Parathyroid adenoma (tissue), 2 donors: ENCODE measurements at regions not wholly inside any gene's neighbourhood (a gene's known extent, or its start where the extent isn't known, plus 50 kb on each side); places are given as distances from the start of the nearest gene placed in this dataset.

Source experiments
- H2AFZ ChIP-seq: fragments of 300-600 bp; sonication (generic); one replicate; pipeline ENCODE4 v1.7.0; 2017; ENCODE audit warnings: antibody characterized with exemption, mild to moderate bottlenecking
- H3K27ac ChIP-seq: fragments of 300-600 bp; sonication (generic); one replicate; pipeline ENCODE4 v1.7.0; 2017
- H3K27me3 ChIP-seq: fragments of 300-600 bp; sonication (generic); one replicate; pipeline ENCODE4 v1.7.0; 2017; ENCODE audit warnings: low read length; ENCODE audit not compliant: control insufficient read depth, insufficient read depth
- H3K36me3 ChIP-seq: fragments of 300-600 bp; sonication (generic); one replicate; pipeline ENCODE4 v1.7.0; 2017; ENCODE audit warnings: low read length; ENCODE audit not compliant: control insufficient read depth, insufficient read depth
- H3K4me1 ChIP-seq: fragments of 300-600 bp; sonication (generic); one replicate; pipeline ENCODE4 v1.7.0; 2017; ENCODE audit warnings: control low read depth
- H3K4me2 ChIP-seq: fragments of 300-600 bp; sonication (generic); one replicate; pipeline ENCODE4 v1.7.0; 2017; ENCODE audit warnings: low read length
- H3K4me3 ChIP-seq: fragments of 300-600 bp; sonication (generic); one replicate; pipeline ENCODE4 v1.7.0; 2017; ENCODE audit warnings: low read depth, low read length
- H3K79me2 ChIP-seq: fragments of 300-600 bp; sonication (generic); one replicate; pipeline ENCODE4 v1.7.0; 2017; ENCODE audit warnings: control low read depth
- H3K9ac ChIP-seq: fragments of 300-600 bp; sonication (generic); one replicate; pipeline ENCODE4 v1.7.0; 2017; ENCODE audit warnings: mild to moderate bottlenecking
- H3K9me3 ChIP-seq: fragments of 300-600 bp; sonication (generic); one replicate; pipeline ENCODE4 v1.7.0; 2017; ENCODE audit warnings: low read length; ENCODE audit not compliant: control insufficient read depth
- CTCF ChIP-seq: fragments of 300-600 bp; sonication (generic); IDR thresholded peaks from one replicate; pipeline ENCODE4 v1.7.0; 2017; ENCODE audit warnings: antibody characterized with exemption, mild to moderate bottlenecking
- donor health status: primary hyperparathyroidism.

DNA sequence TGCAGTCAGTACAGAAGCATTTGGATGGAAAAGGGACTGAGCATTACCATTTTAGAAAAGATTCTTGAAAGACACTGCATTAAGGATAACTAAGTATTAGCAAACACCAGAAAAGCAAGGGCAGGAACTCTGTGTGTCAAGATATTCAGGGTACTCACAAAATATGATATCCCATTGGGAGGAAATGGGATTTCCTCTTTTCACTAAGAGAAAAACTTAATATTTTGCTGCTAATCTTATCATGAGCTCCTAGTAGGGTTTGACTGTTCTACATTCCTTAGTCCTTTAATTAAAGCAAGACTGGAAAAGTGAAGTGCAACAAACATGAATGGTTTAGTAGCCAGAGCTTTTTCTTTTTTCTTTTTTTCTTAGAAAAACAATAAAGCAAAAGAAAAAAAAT lies 305.9 kb upstream of the ADGRL4 start:
- H3K4me2 ChIP-seq = no peak overlapping the region
- H3K79me2 ChIP-seq = no peaks in the 10 kb centered on the region
- H3K4me3 ChIP-seq = no peak overlapping the region
- H3K27ac ChIP-seq = no peak overlapping the region
- no peak overlapping the region for H3K9ac ChIP-seq
- TF ChIP-seq CTCF = no peak
- H3K36me3 ChIP-seq = no peaks in the 10 kb centered on the region
- H2AFZ ChIP-seq = no peak overlapping the region
- H3K9me3 ChIP-seq = no peaks in the 10 kb centered on the region
- no peaks in the 10 kb centered on the region for H3K4me1 ChIP-seq
- H3K27me3 ChIP-seq = no peaks in the 10 kb centered on the region

GRCh38 chr1:79310609-79311008 lies 304.1 kb upstream of the ADGRL4 start:
- no peak for TF ChIP-seq CTCF
- no peaks in the 10 kb centered on the region for H3K9me3 ChIP-seq
- H3K9ac ChIP-seq = no peak overlapping the region
- no peak overlapping the region for H3K4me2 ChIP-seq
- H3K79me2 ChIP-seq = no peaks in the 10 kb centered on the region
- H2AFZ ChIP-seq = no peak overlapping the region
- H3K27ac ChIP-seq = no peak overlapping the region
- no peak overlapping the region for H3K4me3 ChIP-seq
- H3K4me1 ChIP-seq = no peaks in the 10 kb centered on the region
- no peaks in the 10 kb centered on the region for H3K27me3 ChIP-seq
- no peaks in the 10 kb centered on the region for H3K36me3 ChIP-seq

- Histone ChIP-seq H3K4me1 (no peaks in the 10 kb centered on the region), H2AFZ (no peak overlapping the region), H3K4me3 (no peak overlapping the region), H3K4me2 (no peak overlapping the region), H3K9me3 (no peaks in the 10 kb centered on the region), H3K27me3 (no peaks in the 10 kb centered on the region), H3K9ac (no peak overlapping the region), H3K79me2 (no peaks in the 10 kb centered on the region), H3K36me3 (no peaks in the 10 kb centered on the region), H3K27ac (no peak overlapping the region)
- no peak for TF ChIP-seq CTCF
These were observed 297.6 kb upstream of the ADGRL4 start for GRCh38 chr1:79304131-79304530.

DNA sequence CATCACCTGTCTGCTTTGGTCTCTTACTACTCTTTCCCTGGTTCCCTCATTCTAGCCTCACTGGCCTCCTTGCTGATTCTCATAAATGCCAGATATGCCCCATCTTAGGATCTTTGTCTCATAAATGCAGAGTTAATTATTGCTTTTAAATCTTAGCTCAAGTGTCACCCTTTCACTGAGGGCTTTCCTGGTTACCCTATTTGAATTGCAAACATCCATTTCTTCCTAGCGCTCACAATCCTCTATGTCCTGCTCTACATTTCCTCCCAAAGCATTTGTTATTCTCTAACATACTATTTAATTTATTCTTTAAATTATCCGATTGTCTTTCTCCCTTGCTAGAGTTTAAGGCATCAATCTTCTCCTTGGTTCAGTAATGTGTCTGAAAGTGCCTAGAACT lies 296.5 kb upstream of the ADGRL4 start:
- Histone ChIP-seq H3K9me3 (no peaks in the 10 kb centered on the region), H3K27ac (no peak overlapping the region), H3K4me3 (no peak overlapping the region), H3K9ac (no peak overlapping the region), H3K27me3 (no peaks in the 10 kb centered on the region), H2AFZ (no peak overlapping the region), H3K36me3 (no peaks in the 10 kb centered on the region), H3K79me2 (no peaks in the 10 kb centered on the region), H3K4me1 (no peaks in the 10 kb centered on the region), H3K4me2 (no peak overlapping the region)
- TF ChIP-seq CTCF = no peak

GRCh38 chr1:79302380-79302930 lies 295.9 kb upstream of the ADGRL4 start:
- H3K4me2 ChIP-seq = no peak overlapping the region
- H3K4me1 ChIP-seq = no peaks in the 10 kb centered on the region
- H3K4me3 ChIP-seq = no peak overlapping the region
- no peak overlapping the region for H3K9ac ChIP-seq
- no peaks in the 10 kb centered on the region for H3K27me3 ChIP-seq
- no peak overlapping the region for H2AFZ ChIP-seq
- no peaks in the 10 kb centered on the region for H3K9me3 ChIP-seq
- H3K27ac ChIP-seq = no peak overlapping the region
- H3K36me3 ChIP-seq = no peaks in the 10 kb centered on the region
- no peaks in the 10 kb centered on the region for H3K79me2 ChIP-seq
- TF ChIP-seq CTCF = no peak
